ENCODE measurements at regions not wholly inside any gene's neighbourhood (a gene's known extent, or its start where the extent isn't known, plus 50 kb on each side); places are given as distances from the start of the nearest gene placed in this dataset.

DNA sequence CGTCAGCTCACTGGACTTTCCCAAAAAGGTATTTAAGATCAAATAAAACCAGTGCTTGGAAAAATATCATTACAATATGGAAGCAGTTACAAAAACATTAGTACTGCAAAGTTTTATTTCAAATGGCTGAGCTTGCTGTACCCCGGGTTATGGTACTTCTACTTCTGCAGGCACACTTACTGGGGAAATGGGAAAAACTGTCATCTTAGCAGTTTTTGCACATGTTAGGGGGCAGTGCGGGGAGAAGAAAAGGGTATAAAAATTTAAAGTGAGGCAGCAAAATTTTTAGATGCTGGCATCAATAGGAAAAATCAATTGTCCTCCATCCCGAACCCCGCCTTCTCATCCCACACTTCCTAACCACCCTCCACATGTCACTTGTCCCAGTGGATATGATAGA lies 133.4 kb downstream of the ATG4C start:
- no peak for DNase-seq

DNA sequence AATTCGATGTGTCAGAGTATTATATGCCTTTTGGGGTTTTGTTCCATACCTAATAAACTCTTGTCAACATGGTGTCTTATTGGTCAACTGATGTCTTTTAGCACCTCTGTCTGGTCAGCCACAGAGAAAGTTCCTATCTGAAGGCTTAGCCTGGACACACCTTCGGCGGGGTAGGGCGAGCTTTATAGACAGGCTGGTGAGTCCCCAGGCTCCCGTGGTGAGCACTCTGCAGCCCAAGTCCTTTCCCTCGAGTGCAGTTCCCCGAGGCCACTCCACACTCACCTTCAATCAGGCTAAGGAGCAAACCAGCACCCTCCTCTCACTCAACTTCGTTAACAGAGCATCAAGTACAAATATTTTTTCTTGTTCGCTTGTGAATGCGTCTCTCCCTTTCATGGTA lies 133.9 kb downstream of the ATG4C start:
- DNase-seq = no peak

DNA sequence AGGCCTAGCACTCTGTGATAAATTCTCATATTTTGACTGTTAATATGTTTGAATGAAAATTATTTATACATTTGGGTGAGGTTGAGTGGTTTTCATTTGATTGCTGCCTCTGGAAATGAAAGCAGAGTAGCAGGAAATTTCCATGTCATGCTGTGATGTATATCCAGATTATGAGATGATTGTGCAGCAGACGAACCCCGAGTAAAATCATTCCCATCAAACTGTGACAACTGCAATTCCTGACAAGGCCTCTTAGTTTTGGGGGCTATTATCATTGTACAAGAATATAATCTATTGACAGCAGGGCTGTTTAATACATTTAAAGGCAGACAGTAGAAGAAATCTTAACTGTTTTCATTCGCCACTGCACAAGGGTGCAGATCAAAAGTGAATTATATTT lies 134.8 kb downstream of the ATG4C start:
- DNase-seq = no peak

DNA sequence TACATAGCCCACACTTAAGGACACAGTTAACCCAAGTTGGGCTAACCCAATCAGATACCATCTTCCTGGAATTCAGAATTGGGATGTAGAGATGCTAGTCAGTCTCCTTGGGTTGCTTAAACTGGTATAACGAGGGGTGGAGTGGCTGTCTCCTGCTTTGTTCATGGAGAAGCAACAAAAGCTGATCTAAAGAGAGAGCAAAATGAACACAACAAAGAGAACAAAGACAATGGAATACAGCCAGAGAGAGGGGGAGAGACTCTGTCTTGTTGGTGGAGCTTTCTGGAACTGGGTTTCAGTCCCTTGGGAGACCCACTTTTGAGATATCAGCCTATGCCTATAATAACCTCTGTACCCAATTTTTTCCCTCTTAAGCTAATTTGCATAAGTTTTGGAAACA lies 138.1 kb downstream of the ATG4C start:
- no peak for DNase-seq

DNA sequence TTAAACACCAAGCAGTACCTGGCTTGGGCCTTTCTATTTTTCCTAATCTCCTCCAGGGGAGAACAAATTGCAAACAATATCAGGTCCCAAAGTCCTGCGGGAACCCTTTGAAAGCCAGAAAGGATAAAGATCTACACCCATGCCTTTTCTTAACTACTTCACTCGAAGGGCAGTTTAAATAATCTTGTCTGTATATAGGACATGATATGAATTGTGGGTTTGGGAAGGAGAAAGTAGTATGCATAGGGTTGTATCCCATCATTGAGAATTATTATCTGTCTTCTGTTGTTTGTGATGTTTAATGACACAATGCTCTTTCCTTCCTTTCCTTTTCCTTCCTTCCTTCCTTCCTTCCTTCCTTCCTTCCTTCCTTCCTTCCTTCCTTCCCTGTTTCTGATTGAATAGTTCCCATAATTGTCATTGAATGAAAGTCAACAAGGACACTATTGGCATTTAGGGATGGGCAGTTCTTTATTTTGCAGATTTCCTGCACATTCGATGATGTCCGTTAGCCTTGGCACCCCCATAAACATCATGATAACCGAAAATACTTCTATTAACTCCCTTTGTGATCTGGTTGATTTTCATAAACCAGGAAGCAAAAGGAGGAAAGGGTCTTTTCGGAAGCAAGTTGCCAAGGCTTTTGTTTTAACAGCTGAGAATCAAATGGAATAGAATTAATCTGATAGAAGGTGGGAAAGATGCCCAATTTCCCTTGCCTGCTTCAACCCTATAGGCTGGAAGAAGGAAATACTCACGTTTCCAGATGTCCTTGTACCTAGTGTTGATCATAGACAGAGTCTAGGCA lies 141.3 kb downstream of the ATG4C start:
- DNase-seq = no peak

DNA sequence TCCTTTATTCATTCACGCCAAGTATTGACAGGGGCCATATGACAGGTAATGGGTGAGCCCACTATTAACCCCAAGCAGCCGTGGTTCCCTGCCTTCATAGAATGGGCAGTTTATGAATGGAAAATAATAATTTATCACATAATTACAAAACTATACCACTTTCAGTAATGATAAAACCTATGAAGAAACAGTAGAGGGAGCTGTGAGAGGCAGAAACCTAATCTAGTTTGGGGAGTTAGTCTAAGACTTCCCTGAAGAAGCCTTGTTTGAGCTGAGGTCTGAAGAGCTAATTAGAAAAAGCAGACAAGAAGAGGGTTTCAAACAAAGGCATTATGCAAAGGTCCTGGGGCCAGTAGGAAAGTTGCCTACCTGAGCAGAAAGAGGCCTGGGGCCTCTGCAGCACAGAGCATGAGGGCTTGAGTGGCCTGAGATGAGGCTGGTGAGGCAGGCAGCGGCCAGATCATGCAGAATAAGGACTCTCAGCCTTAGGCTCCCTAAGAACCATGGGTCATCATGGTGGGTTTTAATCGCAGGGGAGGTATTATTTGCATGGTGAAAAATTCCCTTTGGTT lies 142.8 kb downstream of the ATG4C start:
- DNase-seq = no peak

DNA sequence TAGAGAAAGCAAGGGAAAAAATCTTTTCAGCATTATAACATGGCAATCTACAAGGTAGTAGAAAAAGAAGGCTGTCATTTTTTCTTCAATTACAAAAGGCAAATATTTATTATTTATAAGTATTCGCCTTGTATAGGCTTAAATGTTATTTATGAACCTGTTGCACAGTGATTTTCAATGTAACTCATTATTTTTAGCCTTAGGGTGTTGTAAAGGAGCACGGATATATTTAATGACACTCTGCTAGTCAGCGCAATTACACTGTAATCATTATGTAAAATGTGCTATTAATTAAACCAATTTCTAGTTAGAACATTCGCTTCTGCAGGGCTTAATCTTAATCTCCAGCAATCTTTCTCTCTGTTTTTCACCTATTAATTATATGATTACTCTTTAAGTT lies 145.0 kb downstream of the ATG4C start:
- DNase-seq = no peak

DNA sequence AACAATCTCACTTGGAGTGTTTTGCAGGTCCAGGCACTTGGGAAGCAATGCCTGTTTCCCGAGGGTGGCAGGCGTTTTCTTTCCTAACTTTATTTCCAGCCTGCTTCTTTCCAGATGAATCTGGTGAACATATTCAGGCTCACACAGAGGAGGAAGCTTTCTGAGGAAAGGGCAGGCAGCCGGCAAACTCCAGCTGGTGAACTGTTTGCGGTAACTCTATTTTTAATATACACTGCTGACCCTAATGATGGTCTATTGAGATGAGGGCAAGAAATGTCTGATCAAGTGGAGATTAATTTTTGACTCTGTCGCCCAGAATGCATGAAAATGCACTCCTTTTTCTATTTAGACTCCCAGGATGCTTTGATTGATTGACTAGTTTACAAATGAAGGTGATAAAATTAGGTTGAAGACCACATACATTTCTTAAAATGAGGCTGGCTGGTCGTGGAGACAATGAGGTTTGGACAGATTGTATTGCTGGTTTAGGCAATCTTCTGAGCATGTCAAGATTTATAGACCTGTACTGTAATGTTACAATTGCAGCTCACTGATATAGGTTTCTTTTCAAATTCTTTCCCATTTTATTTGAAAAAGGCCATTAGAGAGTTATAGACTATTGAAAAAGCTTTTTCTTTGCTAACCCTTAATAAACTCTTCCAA lies 153.8 kb downstream of the ATG4C start:
- DNase-seq = no peak

DNA sequence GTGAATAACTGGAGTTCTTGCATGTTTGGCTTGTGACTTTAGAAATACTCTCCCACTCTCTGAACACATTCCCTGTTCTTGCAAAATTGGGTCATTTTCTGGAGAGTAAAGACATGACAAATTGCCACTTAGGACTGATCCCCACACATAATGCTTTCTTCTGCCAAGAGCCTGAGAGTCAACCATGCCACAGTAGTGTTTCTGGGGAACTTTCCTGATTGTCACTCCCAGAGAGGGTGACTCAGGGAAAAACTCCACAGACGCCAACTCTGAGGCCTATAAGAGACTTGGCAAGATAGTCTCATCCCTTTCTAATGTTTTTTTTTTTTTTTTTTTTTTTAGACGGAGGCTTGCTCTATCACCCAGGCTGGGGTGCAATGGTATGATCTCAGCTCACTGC lies 157.8 kb downstream of the ATG4C start:
- DNase-seq = no peak

DNA sequence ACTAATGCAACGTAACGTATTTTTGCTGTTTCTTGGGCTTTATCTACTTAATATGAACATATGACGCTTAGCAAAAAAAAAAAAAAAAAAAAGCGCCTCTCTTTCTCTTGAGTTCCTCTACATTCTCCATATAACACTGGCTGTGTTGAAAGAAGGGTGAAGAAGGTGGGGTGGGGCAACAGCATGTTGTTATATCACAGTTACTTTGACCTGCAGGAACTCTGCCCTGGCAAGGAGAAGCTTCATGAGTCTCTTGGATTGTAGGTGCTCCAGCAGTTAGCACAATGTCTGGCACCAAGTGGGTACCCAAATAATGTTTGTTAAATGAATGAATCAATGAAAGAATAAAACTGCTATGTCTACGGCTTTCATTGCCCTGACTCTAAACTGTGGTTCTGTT lies 162.6 kb downstream of the ATG4C start:
- DNase-seq = no peak

DNA sequence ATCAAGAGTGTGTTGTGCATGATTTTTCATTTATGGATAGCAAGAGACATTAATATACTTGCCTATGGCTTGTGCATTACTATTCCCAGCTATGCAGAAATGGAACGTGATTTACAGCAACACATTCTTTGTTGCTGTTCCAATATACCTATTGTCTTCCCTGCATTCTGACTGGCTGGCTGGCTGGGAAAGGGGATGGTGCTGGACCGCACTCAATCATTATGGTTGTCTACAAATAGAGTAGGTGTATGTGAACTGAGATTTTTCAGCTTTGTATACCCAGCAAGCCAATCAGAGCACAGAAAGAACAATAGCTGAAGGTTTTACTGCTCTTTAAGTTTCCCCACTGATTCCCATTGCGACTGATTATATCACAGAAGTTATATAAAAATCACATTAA lies 167.5 kb downstream of the ATG4C start:
- no peak for DNase-seq

DNA sequence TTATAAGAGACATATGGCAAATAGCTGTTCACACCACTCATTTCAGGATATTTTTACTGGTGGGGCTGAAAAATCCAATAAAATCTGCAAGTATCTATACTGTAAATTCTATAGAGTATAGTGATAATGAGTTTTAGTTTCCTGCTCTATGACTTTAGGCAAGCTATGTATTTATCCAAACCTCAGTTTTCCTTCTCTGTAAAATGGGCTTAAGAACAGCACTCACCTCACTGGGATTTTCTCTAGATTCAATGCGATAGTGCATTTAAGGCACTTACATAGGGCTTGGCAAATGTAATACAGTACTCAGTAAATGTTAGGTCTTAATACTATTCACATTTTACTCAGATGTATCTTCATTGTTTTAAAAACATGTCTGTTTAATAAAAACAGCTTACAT lies 168.7 kb downstream of the ATG4C start:
- no peak for DNase-seq

DNA sequence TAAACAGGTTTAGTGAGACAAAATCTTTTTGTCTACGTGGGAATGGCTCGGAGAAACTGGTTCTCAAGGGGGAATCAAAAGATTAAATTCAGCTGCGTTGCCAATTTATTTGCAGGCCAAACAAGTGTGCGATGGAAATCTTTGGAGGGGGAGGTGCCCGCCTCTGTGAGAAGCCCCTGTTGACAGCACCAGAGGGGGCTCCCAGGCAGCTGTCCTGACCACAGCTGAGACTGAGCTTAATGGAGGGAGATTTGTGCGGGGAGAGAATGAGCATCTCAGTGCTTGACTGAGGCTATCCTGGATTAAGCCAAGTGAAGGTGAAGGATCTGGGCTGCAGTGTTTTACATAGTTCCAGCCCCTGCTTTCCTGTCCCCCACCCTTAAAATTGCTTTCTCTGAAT lies 169.7 kb downstream of the ATG4C start:
- no peak for DNase-seq

DNA sequence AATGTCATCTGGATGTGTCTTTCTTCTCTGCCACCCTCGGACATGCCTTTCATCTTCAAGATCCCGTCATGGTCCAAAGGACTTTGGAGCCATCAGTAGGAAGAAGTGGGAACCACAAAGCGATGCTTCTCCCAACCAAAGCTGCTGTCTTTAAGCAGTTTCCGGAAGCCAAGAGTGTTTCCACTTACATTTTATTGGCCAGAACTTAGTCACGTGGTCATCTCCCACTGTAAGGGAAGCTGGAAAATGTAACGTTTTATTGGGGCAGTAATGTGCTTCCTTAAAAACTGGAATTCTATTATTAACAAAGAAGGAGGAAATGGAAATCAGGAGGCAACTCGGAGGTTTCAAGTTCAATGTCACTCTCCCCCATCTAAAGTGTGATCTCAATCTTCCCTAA lies 170.8 kb downstream of the ATG4C start:
- DNase-seq = no peak

DNA sequence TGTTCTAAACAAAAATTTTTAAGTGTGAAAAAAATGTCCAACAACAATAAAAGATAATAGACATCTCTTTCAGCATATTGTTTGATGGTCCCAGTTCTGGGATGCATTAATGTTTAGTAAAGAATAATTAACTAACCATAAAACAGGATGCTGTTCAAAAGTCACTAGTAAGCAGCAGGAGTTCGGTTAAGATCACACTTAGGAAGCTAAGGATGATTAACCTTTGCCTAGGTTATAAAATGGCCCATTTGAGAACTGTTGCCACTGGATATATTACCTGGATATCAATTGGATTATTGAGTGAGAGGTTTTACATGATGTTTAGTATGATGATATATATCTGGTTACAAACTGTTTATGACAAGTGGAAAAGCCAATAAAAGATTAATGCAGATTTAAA lies 171.7 kb downstream of the ATG4C start:
- no peak for DNase-seq

DNA sequence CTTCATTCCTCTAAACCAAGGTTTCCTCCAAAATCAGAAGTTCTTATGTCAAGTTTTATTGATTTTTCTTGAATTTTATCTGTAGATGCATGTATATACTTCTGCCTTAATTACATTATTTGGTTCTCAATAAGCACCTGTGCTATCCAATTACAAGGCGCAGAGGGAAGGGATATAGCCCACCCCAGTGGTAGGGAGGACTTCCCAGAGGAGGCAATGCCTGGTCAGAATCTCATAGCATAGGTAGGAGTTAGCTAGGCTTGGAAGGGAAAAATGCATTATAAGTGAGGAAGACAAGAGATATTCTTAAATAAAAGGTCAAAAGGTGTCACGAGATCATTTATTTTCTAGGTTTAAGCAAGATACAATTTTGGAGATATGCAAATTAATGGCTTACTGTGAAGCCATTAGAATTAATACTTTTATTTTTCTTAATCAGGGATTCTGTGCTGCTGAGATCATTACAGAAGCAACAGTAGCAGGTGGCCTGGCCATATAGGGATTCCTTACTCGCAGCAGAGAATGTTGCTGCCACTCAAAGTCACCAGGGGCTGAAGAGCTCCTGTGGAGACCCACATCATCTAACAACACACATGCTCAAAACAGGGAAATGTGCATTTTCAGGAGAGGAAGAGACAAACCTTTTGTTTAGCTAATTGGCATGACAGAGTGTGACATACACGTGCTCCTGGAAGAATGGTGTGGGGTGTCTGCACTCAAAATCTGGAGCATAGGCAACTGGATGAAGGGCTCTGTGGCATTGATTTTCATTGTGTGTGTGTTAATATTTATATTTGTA lies 178.3 kb downstream of the ATG4C start:
- DNase-seq = no peak

DNA sequence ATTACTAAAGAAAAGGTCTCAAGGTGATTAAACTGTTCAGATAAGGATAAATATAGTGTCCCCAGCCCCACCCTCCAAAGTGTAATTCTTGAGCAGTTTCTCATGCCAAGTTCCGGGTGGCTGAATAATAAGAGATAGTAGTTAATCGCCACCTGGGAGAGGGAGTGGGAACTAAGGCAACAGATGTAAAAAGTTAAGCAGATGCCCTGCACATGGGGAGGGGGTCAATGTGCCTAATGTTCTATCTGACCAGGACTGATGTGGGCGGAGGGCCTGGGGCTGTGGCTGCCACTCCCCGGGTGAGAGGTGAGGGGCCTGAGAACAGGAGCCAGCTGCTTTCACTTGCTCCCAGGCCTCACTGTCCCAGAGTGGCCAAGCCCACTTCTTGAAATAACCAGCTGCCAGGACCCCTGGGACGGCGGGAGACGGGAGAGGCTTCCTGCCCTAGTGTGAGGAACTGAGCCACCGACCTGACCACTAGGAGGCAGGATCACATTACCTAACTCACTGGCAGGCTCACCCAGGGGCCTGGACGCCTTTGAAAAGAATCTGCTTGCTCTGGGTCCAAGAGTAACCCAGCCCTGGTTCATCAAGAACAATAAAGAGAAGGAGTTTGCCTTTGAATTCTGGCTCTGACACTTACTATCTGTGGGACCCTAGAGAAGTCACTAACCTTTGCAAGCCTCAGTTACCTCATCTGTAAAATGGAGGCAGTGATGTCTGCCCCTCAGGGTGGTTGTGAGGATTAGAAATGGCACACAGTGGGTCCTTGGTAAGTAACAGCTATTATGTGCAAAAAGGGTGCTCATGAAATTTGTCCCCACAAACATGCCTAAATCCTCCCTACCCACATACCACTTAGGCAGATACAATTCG lies 179.2 kb downstream of the ATG4C start:
- DNase-seq = no peak

DNA sequence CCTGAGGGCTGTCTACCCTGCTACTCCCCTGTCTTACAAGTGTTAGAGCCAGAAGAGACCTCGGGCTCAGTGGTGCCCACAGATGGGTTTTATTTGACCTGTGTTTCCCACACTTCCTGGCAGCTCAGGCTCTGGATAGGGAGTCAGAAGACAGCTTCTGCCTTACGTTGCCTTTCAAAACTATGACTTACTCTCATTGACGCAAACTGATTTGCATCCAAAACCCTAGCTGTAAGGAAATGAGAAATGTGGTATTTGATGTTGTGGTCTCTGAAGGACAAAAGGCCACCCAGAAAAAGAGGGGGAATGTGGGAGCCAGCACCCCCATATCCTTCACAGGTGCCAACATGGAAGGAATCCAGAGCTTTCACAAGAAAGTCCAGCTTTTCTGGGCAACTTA lies 180.2 kb downstream of the ATG4C start:
- no peak for DNase-seq

DNA sequence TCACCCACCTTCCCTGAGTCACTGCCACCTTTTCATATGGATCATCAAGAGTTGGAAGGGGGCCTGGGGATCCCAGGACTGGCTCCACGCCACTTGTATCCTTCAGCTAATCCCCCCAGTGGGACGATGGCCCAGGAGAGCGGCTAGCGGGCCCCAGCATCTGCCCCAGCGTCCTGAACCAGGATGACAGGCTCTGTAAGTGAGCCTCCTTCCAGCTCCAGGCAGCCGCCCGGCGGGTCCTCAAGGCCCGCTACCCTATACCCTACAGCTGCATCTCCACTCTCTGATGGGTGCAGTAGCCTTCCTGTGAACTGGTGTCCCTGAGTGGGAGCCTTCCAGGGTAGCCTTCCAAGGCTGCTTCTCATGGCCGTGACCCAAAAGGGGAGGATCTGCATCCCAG lies 183.1 kb downstream of the ATG4C start:
- DNase-seq = no peak

DNA sequence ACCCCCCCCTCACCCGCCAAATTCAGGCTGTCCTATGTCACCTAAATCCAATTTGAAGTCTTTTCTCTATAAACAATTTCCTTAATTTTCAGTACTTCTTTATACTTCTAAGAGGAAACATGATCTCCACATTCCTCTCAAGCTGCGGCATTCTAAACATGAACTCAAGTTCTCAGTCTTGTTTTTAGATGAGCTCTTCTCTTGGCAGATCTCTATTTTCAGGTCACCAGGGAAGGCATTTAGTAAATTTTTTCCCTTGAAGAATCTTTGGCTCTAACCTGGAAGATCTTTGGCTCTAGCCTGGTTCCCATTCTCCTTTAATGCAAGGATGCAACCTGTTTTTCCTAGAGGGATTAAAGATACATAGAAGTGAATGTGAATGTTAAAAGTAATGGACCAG lies 193.4 kb downstream of the ATG4C start:
- DNase-seq = no peak

DNA sequence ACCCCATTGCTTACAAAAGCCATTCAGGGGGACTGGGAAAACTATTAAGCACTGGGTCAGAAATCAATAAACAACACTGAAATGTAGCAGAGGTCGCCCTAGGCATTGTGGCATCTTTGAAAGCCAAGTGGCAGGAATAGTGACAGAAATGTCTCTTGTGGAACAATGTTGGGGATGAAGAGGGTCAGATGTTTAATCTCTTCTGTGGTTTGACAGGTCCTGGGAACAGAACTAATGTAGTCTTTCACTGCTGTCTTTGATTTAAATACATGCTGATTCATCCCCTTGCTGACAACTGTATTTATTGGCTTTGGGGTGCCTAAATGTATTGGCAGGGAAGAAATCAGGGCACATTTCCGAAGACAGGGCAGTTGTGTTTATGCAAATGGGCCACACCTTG lies 194.8 kb downstream of the ATG4C start:
- DNase-seq = no peak

DNA sequence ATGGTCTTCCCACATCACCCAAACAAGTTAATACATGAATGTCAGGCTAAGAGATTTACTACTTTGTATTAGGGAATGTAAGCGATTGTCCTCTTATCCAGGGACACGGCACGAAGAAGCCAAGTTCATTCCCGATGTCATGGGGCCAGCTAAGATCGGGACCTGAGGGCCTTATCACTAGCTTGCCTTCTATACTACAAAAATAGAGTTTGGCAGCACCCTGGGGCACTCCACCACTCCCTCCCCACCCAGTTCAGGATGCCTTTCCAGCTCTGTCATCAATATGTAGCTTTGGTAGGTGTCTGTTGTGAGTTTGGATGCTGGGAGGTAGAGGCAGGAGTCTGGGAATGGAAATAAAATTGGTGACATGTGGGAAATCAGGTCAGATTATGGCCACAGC lies 197.5 kb downstream of the ATG4C start:
- no peak for DNase-seq

DNA sequence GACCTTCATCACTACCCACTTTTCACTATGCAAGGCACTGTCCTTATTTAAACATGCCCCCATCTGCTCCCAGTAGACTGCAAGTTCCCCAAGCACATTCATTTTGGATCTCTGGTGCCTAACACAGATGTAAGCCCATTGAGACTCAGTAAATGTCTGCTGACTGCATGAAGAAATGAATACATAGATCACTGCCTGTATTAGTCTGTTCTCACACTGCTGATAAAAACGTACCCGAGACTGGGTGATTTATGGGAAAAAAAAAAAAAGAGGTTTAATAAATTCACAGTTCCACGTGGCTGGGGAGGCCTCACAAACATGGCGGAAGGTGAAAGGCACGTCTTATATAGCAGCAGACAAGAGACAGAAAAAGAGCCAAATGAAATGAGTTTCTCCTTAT lies 204.9 kb downstream of the ATG4C start:
- DNase-seq = no peak
